ENCODE measurements at regions not wholly inside any gene's neighbourhood (a gene's known extent, or its start where the extent isn't known, plus 50 kb on each side); places are given as distances from the start of the nearest gene placed in this dataset.
"Not testable (repeated sequence)": the region's sequence is repeated elsewhere in the genome, so short reads cannot be mapped to it uniquely, and the experiment has no call there.

DNA sequence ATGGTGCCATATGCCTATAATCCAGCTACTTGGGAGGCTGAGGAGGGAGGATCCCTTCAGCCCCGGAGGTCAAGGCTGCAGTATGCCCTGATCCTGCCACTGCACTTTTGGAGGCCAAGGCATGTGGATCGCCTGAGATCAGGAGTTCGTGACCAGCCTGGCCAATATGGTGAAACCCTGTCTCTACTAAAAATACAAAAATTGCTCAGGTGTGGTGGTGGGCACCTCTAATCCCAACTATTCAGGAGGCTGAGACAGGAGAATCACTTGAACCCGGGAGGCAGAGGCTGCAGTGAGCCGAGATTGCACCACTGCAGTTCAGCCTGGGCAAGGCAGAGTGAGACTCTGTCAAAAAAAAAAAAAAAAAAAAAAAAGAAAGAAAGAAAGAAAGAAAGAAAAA is 390.5 kb downstream of the CNTNAP3B start:
- H3K36me3 Mint-ChIP-seq (ENCODE audit: insufficient read depth); H3K27me3 Mint-ChIP-seq; H3K27ac Mint-ChIP-seq (ENCODE audit: low read depth); ATAC-seq (replicated peaks; ENCODE audit: extremely low read depth, poor library complexity, severe bottlenecking); H3K9me3 Mint-ChIP-seq; DNase-seq (ENCODE audit: low spot score in 2 of 2); H3K4me3 Mint-ChIP-seq; H3K4me1 Mint-ChIP-seq: not testable (repeated sequence)

DNA sequence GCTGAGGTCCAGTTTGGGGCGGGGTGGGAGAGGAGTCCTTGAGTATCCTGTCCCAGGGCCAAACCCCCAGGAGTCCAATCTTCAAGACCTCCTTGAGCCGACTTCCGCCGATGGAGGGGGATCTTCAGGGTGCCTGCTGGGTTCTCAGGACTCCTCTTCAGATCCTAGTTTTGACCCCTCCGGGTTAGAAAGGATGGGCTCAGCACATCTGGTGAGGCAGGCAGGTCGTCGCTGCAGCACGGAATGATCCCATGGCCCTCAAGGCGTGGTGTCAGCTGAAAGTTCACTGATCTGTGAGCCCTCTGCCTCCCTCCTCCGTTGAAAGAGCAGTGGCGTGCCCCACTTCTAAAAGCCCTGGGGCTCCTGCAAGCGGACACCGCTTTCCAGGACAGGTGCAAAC is 430.0 kb downstream of the CNTNAP3B start:
- H3K4me3 Mint-ChIP-seq, H3K27me3 Mint-ChIP-seq: not testable (repeated sequence)

DNA sequence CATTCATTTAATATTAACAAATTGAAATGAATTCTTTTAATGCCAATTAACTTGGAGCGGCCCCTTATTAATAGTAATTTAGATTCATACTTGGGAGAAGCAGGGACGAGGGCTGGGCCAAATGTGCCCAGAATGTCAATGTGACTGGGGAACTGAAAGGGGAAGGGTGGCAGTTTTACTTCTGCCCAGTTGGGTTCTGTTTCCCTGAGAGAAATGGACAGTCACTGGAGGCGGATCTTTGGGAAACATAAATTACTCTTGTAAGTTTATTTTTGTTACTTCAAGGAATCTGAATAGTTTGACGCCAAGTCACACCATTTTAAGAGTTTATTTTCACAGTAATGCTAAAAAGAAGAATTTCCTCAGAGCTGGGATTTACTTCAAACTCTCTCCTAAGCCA is 432.1 kb downstream of the CNTNAP3B start:
- not testable (repeated sequence) for H3K36me3 Mint-ChIP-seq (ENCODE audit: insufficient read depth); ATAC-seq (replicated peaks; ENCODE audit: extremely low read depth, poor library complexity, severe bottlenecking); DNase-seq (ENCODE audit: low spot score in 2 of 2); H3K4me3 Mint-ChIP-seq; H3K9me3 Mint-ChIP-seq; H3K27ac Mint-ChIP-seq (ENCODE audit: low read depth); H3K27me3 Mint-ChIP-seq; H3K4me1 Mint-ChIP-seq

More for the DNA sequence above, 430.0 kb downstream of the CNTNAP3B start:
- H3K4me1 Mint-ChIP-seq; H3K36me3 Mint-ChIP-seq (ENCODE audit: insufficient read depth); H3K9me3 Mint-ChIP-seq; H3K27ac Mint-ChIP-seq (ENCODE audit: low read depth); DNase-seq (ENCODE audit: low spot score in 2 of 2); ATAC-seq (replicated peaks; ENCODE audit: extremely low read depth, poor library complexity, severe bottlenecking): not testable (repeated sequence)

DNA sequence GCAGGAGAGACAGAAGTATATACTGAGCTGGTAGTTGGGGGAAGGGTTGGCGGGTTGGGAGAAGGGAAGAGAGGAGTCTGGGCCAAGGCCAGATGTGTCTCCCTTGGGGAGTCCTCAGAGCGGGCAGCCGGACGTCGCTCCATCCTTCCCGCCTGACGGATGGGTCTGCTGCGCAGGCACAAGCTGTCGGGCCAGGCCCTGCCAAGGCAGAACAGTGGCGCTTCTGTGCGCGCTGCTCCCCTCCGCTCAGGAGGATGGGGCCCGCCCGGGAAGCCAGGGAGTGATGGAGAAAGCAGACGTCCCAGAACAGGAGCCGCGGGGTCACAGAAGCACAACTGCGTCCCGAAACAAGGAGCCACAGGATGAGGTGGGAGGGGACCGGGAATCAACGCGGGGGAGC is 449.9 kb downstream of the CNTNAP3B start:
- not testable (repeated sequence) for H3K27me3 Mint-ChIP-seq; H3K27ac Mint-ChIP-seq (ENCODE audit: low read depth); H3K9me3 Mint-ChIP-seq; H3K36me3 Mint-ChIP-seq (ENCODE audit: insufficient read depth); H3K4me1 Mint-ChIP-seq; H3K4me3 Mint-ChIP-seq; ATAC-seq (replicated peaks; ENCODE audit: extremely low read depth, poor library complexity, severe bottlenecking); DNase-seq (ENCODE audit: low spot score in 2 of 2)

DNA sequence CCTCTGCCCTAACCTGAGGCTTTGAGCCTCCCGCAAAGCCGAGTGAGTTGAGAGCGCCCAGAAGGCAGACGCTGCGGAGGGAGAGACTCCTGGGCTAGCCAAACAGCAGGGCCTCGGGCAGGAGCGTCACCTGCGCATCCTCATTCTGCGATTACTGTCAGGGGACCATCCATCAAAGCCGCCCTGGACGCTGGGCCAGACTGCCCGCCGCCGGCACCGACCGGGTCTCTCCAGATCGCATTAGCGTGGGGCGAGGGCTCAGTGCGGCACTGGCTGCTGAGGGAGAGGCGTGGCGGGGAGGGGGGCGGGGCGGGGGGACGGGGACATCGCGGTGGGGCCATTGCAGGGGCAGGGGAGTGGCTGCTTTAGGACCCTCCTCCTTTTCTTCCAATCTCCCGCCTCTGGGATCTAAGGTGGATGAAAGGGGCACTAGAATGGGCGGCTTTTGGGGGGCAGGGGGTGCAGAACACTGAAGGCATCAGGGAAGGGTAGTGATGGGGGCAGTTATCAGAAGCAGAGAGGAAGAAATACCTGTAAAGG is 465.7 kb downstream of the CNTNAP3B start:
- not testable (repeated sequence) for H3K27me3 Mint-ChIP-seq

DNA sequence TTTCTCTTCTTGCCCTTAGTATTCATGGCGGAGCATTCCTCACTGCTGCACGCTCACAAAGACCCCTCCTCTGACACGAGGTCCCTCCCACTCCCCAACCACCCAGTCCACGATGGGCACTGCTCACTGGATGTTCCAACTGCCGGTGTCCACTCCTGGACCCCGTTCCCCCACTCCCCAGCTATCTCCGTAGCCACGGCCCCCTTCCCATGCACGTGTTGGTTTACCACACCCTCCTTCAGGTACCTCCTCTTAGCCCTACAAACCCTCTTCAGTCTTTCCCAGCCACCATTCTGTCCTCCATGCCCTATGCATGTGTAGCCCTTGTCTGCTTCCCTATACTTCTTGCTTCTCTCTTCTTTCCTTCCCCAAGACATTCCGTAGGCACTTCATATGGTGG is 469.6 kb upstream of the ZNG1F start:
- ATAC-seq (replicated peaks; ENCODE audit: extremely low read depth, poor library complexity, severe bottlenecking); H3K27ac Mint-ChIP-seq (ENCODE audit: low read depth); H3K27me3 Mint-ChIP-seq; H3K4me1 Mint-ChIP-seq; DNase-seq (ENCODE audit: low spot score in 2 of 2); H3K36me3 Mint-ChIP-seq (ENCODE audit: insufficient read depth); H3K9me3 Mint-ChIP-seq; H3K4me3 Mint-ChIP-seq: not testable (repeated sequence)

More for the DNA sequence above, 465.7 kb downstream of the CNTNAP3B start:
- DNase-seq (ENCODE audit: low spot score in 2 of 2); H3K4me3 Mint-ChIP-seq; H3K27ac Mint-ChIP-seq (ENCODE audit: low read depth); ATAC-seq (replicated peaks; ENCODE audit: extremely low read depth, poor library complexity, severe bottlenecking); H3K36me3 Mint-ChIP-seq (ENCODE audit: insufficient read depth); H3K9me3 Mint-ChIP-seq; H3K4me1 Mint-ChIP-seq: not testable (repeated sequence)

DNA sequence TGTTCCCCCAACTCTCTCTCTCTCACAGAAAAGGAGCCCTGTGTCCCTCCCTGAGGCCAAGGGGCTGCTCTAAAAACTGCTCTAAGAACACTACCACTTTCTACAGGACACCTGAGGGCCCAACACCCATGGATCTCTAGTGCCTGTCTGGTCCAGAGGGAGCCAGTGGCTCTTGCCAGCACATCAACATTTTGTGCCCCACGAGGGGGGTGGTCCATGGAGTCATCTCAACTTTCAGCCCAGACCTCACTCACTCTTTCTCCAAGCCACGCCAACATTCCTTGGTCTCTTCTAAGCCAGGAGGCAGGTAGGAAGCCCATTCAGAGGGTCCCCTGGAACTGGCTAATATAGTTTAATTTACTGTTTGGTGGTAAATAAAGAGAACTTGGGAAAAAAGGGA is 469.0 kb upstream of the ZNG1F start:
- not testable (repeated sequence) for H3K4me1 Mint-ChIP-seq; H3K4me3 Mint-ChIP-seq; DNase-seq (ENCODE audit: low spot score in 2 of 2); H3K9me3 Mint-ChIP-seq; ATAC-seq (replicated peaks; ENCODE audit: extremely low read depth, poor library complexity, severe bottlenecking); H3K36me3 Mint-ChIP-seq (ENCODE audit: insufficient read depth); H3K27ac Mint-ChIP-seq (ENCODE audit: low read depth); H3K27me3 Mint-ChIP-seq

DNA sequence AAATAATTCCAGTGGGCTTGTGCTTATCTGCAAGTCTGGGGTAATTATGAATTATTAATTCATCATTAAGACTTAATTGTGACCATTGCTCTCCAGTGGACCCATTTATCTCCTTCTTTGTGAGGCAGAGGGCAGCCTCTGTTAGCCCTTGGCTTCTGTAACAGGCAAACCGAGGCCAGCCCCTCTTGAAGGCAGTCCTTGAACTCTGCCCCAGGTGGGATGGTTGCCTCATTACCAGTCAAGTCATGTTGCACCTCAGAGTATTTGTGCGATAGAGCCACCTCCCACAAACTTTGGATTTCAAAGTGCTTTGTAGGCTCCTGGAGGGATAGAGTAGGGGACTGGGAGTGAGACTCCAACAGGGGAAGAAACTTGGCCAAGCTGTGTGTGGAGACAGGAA is 468.0 kb upstream of the ZNG1F start:
- not testable (repeated sequence) for H3K36me3 Mint-ChIP-seq (ENCODE audit: insufficient read depth); ATAC-seq (replicated peaks; ENCODE audit: extremely low read depth, poor library complexity, severe bottlenecking); DNase-seq (ENCODE audit: low spot score in 2 of 2); H3K27me3 Mint-ChIP-seq; H3K9me3 Mint-ChIP-seq; H3K4me3 Mint-ChIP-seq; H3K27ac Mint-ChIP-seq (ENCODE audit: low read depth); H3K4me1 Mint-ChIP-seq

DNA sequence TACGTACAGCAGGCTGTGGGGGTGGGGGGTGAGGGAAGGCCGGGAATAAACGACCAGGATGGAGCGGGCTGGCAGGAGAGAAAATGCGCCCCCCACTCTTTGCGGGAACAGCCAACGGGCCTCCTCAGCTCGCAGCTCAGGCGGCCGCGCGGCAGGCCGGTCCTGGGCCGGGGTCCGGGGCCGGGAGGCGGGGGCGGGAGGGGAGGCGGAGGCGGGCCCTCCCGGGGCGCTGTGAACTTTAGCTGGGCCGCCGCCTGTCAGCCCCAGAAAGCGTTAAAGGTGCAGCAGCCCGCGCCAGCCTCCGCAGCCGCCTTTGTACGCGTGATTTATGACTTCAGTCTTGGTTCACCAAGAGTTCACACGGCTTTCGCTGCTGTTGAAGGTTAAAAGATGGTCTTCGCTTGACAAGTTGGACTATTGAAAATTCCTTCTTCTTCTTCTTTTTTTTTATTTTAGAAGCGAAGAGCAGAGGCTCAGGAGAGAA is 466.0 kb upstream of the ZNG1F start:
- H3K4me3 Mint-ChIP-seq: not testable (repeated sequence)

DNA sequence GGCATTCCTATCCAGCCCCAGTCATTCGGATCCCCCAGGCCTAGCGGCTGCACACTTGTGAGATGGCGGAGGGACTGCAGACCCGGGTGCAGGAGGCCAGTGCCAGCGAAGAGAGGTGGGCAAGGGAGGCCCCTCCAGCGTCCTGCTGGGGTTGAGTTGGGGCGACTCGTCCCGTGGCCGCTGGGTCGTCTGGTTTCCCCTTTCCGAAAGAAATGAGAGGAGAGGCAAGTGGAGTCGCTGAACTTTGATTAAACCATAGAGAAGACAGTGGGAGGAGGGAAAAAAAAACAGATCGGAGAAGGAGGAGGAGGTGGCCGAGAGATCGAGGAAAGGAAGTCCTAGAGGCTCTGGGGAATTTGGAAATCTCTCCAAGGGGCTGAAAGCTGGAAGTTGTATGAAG is 465.2 kb upstream of the ZNG1F start:
- not testable (repeated sequence) for ATAC-seq (replicated peaks; ENCODE audit: extremely low read depth, poor library complexity, severe bottlenecking); H3K27ac Mint-ChIP-seq (ENCODE audit: low read depth); H3K9me3 Mint-ChIP-seq; H3K4me1 Mint-ChIP-seq; H3K36me3 Mint-ChIP-seq (ENCODE audit: insufficient read depth); DNase-seq (ENCODE audit: low spot score in 2 of 2); H3K27me3 Mint-ChIP-seq; H3K4me3 Mint-ChIP-seq

More for the DNA sequence above, 466.0 kb upstream of the ZNG1F start:
- not testable (repeated sequence) for H3K4me1 Mint-ChIP-seq; H3K36me3 Mint-ChIP-seq (ENCODE audit: insufficient read depth); H3K9me3 Mint-ChIP-seq; DNase-seq (ENCODE audit: low spot score in 2 of 2); ATAC-seq (replicated peaks; ENCODE audit: extremely low read depth, poor library complexity, severe bottlenecking); H3K27ac Mint-ChIP-seq (ENCODE audit: low read depth); H3K27me3 Mint-ChIP-seq

DNA sequence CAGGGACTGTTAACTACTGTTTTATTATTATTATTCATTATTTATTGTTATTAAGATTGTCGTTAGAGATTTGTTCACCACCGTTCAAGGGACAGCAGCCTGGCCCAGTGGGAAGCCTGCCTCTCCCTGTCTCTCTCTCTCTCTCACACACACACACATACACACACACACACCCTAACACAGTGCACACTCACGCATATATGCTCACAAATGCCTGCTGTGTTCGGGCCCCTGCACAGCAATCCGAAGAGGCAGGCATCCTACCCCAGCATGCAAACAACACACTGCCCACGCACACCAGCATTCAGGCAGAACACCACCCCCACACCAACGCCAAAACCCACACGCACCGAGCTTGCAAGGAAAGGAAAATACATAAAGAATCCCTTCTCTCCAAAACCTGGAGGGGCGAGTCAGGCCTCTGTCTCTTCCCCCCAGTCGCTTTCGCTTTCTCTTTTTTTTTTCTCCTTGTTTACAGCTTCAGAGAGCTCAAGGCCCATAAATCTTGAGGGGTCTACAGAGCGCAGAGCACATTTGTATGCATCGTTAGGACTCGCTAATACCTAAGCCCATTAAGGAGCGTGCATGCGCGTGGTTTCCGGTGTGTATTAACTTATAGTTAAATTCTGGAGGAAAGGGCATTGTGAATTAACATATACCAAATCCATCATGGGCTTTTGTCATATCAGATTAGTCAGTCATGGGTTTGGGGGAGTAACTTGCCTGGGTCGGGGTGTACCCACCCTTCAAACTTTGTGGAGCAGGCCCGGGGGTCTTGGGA is 464.6 kb upstream of the ZNG1F start:
- H3K9me3 Mint-ChIP-seq; H3K4me3 Mint-ChIP-seq; H3K36me3 Mint-ChIP-seq (ENCODE audit: insufficient read depth); H3K4me1 Mint-ChIP-seq; H3K27me3 Mint-ChIP-seq; H3K27ac Mint-ChIP-seq (ENCODE audit: low read depth); ATAC-seq (replicated peaks; ENCODE audit: extremely low read depth, poor library complexity, severe bottlenecking); DNase-seq (ENCODE audit: low spot score in 2 of 2): not testable (repeated sequence)

DNA sequence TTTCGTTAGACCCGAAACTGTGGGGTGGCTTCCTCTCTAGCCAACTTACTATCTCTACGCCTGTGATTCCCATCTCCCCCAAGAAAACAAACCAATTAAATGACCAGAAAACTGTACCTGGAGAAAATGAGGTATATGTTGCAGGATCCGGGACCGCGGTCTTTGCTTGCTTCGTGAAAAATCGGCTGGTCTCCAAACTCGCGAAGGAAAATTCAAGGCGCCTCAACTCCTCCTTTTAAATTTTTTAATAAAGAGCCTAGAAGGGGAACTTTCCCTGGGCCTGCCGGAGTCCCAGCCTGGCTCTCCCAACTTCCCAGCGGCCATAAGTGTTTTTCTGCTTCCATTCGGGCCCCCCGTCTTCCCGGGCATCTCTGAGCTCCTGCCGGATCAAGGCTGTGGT is 463.7 kb upstream of the ZNG1F start:
- DNase-seq (ENCODE audit: low spot score in 2 of 2); H3K36me3 Mint-ChIP-seq (ENCODE audit: insufficient read depth); H3K4me3 Mint-ChIP-seq; H3K4me1 Mint-ChIP-seq; ATAC-seq (replicated peaks; ENCODE audit: extremely low read depth, poor library complexity, severe bottlenecking); H3K9me3 Mint-ChIP-seq; H3K27me3 Mint-ChIP-seq; H3K27ac Mint-ChIP-seq (ENCODE audit: low read depth): not testable (repeated sequence)

DNA sequence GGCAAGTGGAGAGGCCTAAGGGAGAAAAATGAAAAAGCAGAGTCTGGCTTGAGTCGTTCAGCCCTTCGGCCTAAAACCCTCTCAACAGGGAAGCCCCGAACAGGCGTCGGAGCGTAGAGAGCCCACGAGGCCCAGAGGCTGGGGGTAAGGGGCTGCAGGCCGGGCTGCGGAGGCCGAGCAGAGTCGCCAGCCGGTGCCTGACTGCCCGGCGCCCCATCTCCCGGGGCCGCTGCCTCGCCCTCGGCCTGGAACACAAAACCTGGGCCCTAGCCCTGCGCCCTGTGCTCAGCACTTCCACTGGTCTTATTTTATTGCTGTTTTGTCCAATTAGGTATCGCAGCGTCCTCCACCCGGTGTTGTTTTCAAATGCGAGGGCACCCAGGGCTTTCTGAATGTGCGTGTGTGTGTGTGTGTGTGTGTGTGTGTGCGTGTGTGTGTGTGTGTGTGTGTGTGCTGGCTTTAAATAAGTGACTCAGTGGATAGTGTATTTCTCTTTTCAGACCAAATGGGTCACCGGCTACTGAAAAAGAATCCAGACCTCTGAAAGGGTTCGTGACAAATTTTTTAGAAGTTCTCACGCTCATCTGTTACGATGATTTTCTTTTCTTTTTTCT is 463.1 kb upstream of the ZNG1F start:
- H3K27me3 Mint-ChIP-seq; H3K4me1 Mint-ChIP-seq; H3K9me3 Mint-ChIP-seq; H3K36me3 Mint-ChIP-seq (ENCODE audit: insufficient read depth); H3K4me3 Mint-ChIP-seq; DNase-seq (ENCODE audit: low spot score in 2 of 2); H3K27ac Mint-ChIP-seq (ENCODE audit: low read depth); ATAC-seq (replicated peaks; ENCODE audit: extremely low read depth, poor library complexity, severe bottlenecking): not testable (repeated sequence)
